HS-5 (cell line): ENCODE measurements at regions not wholly inside any gene's neighbourhood (a gene's known extent, or its start where the extent isn't known, plus 50 kb on each side); places are given as distances from the start of the nearest gene placed in this dataset.
A peak's percentile ranks its signal among the peaks of the same experiment; 100 is the strongest.
"Not testable (repeated sequence)": the region's sequence is repeated elsewhere in the genome, so short reads cannot be mapped to it uniquely, and the experiment has no call there.

Source experiments
- DNase-seq: peaks from one replicate; pipeline ENCODE4 v3.0.0-alpha.2; 2012; ENCODE audit warnings: low read depth

DNA sequence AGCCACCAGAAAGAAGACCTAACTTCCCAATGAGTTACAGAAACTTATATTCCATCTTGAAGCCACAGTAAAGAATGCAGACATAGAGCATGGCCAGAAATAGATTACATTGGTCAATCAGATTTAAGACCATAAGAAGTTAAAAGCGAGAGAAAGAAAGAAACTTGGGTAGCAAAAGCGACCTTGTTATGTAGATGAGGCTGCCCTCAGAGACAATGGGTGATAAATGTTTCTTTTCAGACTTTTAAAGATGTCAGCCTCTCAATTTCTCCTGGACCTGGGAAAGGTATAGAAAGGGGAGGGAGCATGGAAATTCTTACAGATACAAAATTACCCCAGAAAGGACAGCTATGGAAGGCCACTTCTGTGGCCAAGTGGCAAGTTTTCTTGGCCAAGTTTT, 732.6 kb upstream of the LUZP2 start:
- no peak for DNase-seq

DNA sequence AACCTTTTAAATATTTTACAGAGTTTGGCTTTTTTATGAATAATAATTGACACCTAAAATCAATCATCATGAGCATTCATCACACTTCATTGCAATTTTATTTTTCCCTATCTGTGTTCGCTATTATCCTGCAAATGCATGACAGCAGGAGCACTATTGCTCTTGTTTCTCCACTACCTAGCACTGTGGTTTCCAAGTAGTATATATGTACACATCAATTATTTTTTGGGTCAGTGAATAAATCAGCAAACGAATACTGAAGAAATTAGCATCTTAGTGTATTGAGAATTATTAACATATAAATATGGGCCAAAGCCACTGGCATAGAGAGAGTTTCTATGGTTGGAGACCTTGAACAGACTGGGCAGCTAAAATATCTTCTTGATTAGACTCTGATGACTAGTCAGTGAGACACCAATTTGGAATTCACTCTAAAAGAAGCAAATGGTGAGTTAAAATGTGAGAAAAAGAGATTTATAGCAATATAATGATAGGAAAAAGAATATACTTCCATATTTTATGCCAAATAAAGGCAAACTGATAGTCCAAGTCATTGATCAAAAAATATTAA, 731.1 kb upstream of the LUZP2 start:
- peak; percentile 48 for DNase-seq

DNA sequence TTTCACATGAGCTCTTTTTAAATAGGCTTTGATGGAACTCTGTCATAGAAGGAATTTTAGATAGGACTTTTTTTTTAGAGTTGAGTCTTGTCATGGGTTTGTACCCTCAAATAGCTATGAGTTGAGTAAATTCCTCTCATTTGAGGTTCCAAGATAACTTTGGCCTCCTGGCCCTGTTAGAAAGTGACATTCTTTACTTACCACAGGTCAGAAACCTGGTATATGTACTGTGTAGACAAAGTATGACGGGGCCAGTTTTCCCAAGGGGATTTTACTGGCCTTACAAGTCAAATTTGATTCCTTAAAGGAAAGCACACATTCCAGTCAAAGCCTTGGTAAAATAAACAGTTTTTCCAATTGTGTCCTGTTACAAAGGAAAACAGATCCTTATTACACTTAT, 729.3 kb upstream of the LUZP2 start:
- DNase-seq = no peak

DNA sequence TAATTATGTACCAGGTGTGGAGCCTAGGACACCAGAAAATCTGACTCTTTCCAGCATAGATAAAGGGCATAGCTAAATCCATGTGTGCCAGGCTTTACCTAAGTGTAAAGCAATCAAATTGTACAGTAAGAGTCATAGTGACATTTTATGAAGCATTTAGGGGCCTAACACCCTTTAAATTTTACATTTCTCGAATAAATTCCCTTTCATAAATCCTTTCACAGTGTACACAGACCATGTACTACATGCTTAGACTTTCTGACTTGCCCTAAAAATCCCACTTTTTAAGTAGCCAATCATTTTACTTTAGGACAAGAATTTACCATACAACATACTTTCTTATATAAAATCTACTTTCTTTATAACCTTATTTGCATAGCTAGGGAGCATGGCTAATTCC, 727.6 kb upstream of the LUZP2 start:
- no peak for DNase-seq

DNA sequence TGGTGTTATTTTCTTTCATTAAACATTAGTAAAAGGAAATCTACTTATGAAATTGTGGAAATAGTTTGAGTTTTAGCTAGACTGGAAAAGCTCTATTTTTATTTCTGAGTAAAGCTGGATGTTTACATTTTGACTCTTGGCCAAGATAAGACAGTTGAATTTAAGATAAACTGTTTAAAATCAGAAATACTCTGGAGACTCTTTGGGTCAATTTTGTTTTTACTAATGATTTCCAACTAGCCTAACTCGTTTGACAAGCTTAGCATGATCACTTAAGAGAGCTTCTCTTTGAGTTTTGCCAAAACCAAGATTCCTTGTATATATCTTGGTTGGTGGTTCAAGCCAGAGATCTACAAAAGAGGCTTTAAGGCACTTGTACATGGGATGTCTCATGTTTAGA, 724.8 kb upstream of the LUZP2 start:
- no peak for DNase-seq

DNA sequence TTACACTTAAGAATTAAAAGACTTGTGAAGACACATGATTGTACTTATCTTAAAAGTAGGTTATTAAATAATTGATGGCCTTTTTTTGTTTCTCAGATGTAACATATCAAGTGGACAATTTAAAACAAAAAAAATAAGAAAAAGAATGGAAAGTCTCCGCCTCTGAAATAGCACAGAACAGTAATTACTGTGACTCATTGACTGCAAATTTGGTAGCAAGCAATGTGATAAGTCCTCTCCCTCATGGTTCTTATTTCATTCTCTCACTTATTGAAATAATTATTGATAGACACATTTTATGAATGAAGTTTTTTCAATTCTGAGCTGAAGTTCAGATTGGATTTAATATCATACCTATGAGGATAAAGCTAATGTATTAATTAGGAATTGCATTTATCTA, 717.9 kb upstream of the LUZP2 start:
- no peak for DNase-seq

DNA sequence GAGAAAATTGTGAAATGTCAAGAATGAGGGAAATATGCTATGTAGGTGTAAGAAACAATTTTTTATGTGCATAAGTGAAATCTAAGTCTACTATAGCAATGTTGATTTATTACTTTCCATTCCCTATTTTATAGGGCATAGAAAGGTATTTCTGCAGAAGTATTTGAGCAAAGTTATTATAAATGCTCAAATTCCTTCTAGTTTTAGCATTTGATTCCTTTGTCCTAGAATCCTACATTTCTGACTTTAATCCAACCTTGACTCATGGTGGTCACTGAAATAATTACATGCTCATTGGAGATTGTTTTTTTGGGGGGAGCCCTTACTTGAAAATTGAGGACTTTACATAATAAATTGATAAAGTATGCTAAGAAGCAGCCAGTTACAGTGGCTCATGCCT, 716.6 kb upstream of the LUZP2 start:
- no peak for DNase-seq

DNA sequence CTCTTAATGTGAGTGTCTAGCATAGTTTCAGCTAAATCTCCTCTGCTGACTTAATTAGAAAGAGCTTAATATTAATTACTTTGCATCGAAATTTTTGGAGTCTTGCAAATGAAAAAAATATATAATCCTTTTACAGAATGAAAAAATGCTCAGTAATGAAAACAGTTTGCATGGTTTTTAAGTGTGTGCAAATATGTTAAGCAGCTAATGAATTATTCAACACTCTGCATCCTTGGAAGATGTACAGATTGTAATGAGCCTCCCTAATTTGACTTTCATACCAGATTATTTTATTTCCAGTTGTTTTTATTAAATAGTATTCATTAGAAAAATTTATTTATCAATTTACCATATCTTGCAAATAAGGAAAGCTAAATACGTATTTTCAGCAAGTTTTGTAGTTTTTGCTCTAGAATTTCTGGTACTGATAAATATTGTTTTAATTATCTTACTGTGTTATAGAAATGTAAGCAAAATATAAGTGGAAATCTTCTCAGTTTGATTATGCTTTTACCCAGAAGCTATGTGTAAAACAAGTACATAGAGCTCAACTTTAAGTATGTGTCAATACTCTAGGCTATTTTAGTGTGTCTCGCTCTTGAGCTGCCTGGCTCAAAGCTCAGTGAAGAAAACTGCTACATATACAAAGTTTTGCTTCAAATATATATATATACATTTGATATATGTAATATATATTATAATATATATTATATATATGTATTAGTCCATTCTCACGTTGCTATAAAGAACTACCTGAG, 714.9 kb upstream of the LUZP2 start:
- DNase-seq = no peak

DNA sequence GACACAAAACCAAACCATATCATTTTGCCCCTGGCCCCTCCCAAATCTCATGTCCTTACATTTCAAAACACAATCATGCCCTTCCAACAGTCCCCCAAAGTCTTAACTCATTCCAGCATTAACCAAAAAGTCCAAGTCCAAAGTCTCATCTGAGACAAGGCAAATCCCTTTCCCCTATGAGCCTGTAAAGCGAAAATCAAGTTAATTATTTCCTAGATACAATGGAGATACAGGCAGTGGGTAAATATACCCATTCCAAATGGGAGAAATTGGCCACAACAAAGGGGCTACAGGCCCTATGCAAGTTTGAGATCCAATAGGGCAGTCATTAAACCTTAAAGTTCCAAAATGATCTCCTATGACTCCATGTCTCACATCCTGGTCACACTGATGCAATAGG, 709.9 kb upstream of the LUZP2 start:
- DNase-seq = not testable (repeated sequence)

DNA sequence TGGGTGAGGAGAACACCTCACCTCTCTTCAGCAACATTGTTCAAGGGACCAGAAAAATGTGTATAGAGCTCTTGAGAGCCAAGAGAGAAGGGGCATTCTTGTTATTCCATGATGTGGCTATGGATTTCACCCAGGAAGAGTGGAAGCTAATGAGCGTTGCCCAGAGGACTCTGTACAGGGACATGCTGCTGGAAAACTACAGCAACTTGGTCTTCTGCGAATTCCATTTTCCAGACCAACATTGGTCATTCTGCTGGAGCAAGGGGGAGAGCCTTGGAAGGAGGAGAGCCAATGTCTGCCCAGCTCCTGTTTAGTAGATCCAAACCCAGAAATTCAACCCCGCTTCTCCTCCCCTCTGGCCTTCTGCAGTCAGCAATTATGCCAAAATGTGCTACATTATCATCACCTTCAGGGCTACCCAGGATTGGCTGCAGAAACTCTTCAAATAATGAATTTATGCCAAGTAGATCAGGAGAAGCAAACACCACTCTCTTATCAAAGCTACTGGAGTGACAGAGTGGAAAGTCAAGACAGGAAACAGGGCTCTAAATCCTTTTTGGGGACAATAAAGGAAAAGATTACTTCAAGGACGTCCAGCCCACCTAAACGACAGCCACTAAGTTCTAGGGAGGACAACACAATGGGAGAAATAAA, 707.5 kb upstream of the LUZP2 start:
- DNase-seq = peak; percentile 3

DNA sequence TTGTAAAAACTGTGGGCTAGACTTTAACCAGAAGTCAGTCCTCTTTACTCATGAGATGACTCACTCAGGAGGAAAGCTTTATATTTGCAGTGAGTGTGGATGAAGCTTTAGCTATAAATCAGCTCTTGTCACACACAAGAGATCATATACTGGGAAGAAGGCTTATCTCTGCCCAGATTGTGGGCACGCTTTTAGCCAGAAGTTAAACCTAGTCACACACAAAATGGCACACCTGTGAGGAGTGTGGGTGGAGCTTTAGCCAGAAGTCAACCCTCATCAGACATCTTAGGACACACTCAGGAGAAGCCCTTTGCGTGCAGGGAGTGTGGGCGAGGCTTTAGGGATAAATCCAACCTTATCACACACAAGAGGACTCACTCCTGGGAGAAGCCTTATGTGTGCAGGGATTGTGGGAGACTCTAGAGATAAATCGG, 706.9 kb upstream of the LUZP2 start:
- peak; percentile 31 for DNase-seq

DNA sequence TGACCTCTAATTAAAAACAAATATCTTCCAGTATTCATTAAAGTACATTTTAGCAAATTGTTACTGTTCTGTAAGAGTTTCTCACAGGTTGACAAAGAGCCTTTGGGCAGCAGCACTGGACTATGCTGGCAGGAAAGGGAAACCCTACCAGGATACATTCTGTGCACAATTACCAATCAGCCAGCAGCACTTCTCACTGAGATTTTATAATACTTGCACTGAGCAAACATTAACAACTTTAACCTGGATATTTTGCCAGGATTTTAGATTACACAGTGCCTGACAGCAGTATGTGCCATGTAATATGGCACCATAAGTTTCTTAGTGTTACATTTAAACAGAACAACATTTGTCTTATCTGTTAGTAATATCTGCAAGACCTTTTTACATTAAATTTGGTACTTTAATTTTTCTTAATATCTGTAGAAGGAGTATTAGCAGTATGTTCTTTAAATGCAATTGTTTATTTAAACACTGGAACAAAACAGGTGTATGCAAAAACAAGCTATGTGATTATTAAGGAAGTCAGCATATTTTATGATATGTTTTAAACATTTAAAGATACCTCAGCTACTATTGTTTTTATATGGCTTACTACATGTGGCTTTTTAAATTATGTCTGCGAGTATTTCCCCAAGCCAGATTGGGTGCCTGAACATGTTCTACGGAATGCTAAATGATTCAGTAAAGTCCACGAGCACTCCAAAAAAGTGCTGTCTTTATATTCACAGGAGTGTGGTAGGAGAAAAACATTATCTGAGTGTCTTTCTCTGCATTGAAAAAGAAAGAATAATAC, 699.0 kb upstream of the LUZP2 start:
- DNase-seq = no peak

DNA sequence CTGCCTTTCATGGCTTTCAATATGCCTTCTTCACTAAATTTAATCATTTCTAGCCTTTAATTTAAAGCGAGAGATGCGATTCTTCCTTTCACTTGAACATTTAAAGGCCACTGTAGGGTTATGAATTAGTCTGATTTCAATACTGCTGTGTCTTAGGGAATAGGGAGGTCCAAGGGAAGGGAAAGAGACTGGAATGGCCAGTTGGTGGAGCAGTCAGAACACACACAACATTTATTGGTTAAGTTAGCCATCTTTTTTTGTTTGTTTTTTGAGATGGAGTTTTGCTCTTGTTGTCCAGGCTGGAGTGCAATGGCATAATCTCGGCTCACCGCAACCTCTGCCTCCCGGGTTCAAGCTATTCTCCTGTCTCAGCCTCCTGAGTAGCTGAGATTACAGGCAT, 662.5 kb upstream of the LUZP2 start:
- not testable (repeated sequence) for DNase-seq

DNA sequence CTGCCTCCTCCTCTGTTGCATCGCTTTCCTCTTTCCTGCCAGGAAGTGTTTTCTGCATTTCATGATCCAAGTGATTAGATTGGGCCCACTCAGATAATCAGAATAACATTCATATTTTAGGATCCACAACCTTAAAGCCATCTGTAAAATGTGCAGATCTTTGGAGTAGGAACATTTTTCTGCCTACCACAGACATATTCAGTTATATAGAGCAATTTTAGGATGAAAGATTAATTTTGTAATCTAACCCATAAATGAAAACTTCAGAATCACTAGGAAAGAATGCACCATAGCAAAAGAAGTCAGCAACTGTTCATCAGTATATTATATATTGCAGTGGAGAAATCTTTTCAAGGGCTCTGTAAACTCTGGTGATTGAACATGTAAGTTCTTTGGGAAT, 659.9 kb upstream of the LUZP2 start:
- DNase-seq = no peak

DNA sequence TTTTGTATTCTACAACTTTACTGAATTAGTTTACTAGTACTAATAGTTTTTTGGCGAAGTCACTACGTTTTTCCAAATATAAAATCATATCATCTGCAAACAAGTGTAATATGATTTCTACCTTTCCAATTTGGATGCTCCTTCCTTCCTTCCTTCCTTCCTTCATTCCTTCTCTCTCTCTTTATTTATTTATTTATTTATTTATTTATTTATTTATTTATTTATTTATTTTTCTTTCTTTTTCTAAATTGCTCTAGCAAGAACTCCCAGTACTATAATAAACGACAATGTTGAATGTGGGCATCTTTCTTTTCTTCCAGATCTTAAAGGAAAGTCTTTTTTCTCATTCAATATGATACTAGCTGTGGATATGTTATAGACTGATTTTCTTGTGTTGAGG, 656.0 kb upstream of the LUZP2 start:
- DNase-seq = no peak

DNA sequence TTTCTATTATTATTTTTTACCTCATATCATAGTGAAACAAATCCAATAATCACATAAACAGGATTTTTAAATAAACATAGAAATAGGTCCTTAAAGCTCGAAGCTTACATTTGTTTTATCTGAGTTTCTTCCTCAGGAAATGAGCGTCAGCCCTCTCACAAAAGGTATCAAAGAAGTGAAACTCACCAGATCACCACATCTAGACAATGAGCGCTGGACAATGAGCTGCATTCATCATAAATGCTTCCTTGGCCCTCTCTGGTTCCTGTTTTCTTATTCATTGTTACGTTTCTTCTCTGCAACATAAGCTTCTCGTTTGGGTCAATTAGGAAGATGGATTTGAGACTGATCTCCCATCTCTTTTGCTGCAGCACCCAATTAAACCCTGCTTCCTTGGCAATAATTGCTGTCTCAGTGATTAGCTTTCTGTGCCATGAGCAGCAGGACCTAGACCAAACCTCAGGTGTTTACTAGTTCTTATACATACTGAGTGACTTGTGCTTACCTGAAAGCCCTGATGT, 649.9 kb upstream of the LUZP2 start:
- DNase-seq = no peak

DNA sequence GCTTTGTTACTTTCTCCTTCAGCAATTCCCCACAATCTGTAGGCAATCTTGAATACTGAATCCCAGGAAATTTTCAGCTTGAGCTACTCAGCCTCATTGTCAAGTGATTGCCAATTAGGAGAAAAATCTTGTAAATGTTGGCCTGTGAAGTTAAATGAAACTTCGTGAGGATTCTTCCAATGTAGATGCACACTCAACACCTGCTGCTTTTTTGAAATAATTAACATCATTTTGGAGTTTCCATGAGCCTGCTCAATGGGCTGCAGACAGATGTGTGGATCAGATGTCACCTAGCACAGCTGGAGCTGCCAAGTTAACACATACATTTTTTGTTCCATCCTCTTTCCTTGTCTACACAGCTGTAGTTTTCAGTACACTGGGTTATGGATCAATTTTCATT, 645.6 kb upstream of the LUZP2 start:
- no peak for DNase-seq

DNA sequence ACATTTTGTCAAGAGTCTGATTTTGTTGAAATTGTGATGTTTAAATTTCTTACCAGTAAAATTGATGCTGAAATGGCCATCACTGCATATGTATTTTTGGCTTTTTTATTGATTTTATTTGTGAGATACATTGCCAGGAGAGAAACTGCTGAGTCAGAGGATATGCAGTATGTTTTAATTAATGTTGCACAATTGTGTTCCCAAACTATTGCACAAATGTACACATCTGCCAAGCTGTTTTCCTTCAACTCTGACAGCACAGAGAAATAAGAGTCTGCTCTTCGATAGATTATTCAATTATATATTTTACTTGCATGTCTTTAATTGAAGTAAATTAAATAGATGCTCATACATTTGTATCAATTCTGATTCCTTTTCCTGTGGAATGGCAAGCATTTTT, 640.2 kb upstream of the LUZP2 start:
- peak; percentile 28 for DNase-seq

DNA sequence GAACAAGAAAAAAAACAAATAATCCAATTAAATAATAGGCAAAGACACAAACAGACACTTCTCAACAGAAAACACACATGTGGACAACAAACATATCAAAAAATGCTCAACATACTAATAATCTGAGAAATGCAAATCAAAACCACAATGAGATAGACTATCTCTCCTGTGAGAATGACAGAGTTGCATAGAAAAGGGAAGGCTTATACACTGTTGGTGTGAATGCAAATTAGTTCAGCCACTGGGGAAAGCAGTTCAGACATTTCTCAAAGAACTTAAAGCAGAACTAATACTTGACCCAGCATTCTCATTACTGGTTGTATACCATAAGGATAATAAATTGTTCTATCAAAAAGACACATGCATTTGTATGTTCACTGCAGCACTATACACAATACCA, 637.8 kb upstream of the LUZP2 start:
- DNase-seq = no peak

DNA sequence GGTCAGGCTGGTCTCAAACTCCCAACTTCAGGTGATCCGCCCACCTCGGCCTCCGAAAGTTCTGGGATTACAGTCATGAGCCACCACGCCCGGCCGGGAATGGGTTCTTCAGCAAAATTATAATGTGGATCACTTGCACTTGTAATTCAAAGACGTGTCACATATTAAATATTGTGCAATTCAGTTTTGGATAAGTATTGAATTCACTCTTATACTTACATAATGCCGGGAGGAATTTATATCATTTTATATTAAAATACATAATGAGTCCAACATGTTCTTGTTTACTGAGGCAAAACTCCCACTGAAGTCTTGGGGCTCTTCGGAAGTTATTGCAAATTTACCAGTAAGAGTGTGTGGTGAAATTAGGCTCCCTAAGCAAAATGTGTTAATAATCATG, 635.2 kb upstream of the LUZP2 start:
- DNase-seq = no peak

DNA sequence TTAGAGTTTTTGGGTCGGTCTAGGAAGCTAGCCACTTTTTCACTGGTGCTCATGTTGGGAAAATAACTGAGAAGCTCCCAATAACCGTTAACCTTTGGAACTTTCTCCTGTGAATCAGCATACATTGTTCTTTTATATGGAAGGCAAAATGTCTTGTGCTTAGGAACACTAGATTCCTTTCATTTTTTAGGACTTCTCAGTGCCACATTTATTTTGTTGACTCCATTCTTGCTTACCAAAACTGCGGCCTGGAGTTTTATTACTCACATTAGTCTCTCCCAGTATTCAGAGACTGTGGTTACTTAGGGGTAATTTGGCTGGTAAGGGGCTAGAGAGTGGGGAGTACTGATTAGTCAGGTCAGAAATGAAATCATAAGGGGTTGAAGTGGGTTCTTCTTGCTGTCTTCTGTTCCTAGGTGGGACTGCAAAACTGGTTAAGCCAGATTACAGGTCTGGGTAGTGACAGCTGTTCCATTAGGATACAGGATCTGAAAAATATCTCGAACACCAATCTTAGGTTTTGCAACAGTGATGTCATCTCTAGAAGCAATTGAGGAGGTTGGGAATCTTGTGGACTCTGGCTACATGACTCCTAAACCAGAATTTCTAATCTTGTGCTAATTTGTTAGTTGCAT, 631.4 kb upstream of the LUZP2 start:
- no peak for DNase-seq

DNA sequence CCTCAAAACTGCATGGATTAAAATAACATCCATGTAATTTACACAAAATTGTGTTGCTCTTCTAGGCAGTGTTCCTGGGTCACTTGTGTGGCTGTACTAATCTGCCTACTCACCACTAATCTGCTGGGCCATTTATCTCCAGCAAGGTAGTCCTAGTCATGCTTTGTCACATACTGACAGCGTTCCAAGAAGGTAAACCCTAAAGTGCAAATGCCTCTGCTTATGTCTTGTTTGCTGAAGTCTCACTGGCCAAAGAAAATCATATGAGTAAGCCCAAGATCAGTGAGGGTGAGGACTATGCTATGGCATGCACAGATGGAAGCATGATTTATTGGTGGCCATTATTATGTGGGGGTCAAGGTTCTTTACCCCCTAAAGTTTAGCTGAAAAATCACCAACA, 630.2 kb upstream of the LUZP2 start:
- DNase-seq = peak; percentile 2
